ENCODE measurements at regions not wholly inside any gene's neighbourhood (a gene's known extent, or its start where the extent isn't known, plus 50 kb on each side); places are given as distances from the start of the nearest gene placed in this dataset.
"Not testable (repeated sequence)": the region's sequence is repeated elsewhere in the genome, so short reads cannot be mapped to it uniquely, and the experiment has no call there.

DNA sequence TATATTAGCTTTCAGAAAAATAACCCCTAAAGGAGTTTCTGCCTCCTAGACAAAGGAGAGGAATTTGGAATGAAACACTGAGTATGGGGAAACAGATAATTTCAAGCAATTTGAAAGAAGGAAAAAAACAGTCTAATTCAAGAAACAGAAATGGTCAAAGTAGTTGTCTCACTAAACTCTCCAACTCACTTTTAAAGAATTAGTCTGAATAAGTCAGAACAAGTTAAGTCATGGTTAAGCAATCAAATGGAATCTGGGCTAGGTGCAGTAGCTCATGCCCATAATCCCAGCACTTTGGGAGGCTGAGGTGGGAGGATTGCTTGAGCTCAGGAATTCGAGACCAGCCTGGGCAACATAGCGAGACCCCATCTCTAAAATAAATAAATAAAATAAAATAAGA lies 95.7 kb upstream of the GRIA3 start:
- no peaks in the 10 kb centered on the region for H3K27me3 ChIP-seq (ENCODE audit: control insufficient read depth in 3 of 3, insufficient read depth in 3 of 3, low read length in 3 of 3)
- H3K27ac ChIP-seq (ENCODE audit: low read depth in 1 of 3, low read length in 2 of 3): no peak overlapping the region
- WGBS, 3 donors: 79 to 84% (median 80%) methylated on average over 2 of the region's 2 CpGs
- no peaks in the 10 kb centered on the region for H3K36me3 ChIP-seq (ENCODE audit: control insufficient read depth in 3 of 3, insufficient read depth in 2 of 3, low read depth in 1 of 3, low read length in 3 of 3)
- H3K4me3 ChIP-seq (ENCODE audit: low read depth in 1 of 3, low read length in 3 of 3): no peak overlapping the region
- no peaks in the 10 kb centered on the region for H3K9me3 ChIP-seq (ENCODE audit: control insufficient read depth in 2 of 2, insufficient read depth in 1 of 2, low read depth in 1 of 2, low read length in 1 of 2)
- FAIRE-seq (no peak), DNase-seq (no peak)
- no peaks in the 10 kb centered on the region for H3K4me1 ChIP-seq (ENCODE audit: control insufficient read depth in 3 of 3, insufficient read depth in 2 of 3, low read depth in 1 of 3, low read length in 2 of 3)

DNA sequence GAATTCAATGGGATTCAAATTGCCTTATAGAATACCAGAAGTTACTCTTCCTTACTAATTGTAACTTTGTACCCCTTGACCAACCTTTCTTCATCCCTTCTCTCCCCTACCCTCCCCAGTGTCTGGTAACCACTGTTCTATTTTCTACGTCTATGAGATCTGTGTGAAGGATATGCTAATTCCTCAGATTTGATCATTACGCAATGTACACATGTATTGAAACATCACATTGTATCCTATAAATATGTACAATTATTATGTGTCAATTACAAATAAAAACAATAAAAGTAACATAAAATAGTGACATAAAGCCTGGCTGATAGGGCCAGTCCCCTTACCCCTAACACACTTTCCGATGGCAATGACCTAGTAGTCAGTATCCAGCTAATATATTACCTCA lies 95.1 kb upstream of the GRIA3 start:
- 77 to 90% (median 90%) methylated on average over 3 of the region's 3 CpGs for WGBS, 3 donors
- no peaks in the 10 kb centered on the region for H3K36me3 ChIP-seq (ENCODE audit: control insufficient read depth in 3 of 3, insufficient read depth in 2 of 3, low read depth in 1 of 3, low read length in 3 of 3)
- DNase-seq (no peak), FAIRE-seq (no peak)
- H3K27me3 ChIP-seq (ENCODE audit: control insufficient read depth in 3 of 3, insufficient read depth in 3 of 3, low read length in 3 of 3): no peaks in the 10 kb centered on the region
- H3K4me3 ChIP-seq (ENCODE audit: low read depth in 1 of 3, low read length in 3 of 3): no peak overlapping the region
- no peak overlapping the region for H3K27ac ChIP-seq (ENCODE audit: low read depth in 1 of 3, low read length in 2 of 3)
- H3K9me3 ChIP-seq (ENCODE audit: control insufficient read depth in 2 of 2, insufficient read depth in 1 of 2, low read depth in 1 of 2, low read length in 1 of 2): no peaks in the 10 kb centered on the region
- H3K4me1 ChIP-seq (ENCODE audit: control insufficient read depth in 3 of 3, insufficient read depth in 2 of 3, low read depth in 1 of 3, low read length in 2 of 3): no peaks in the 10 kb centered on the region

DNA sequence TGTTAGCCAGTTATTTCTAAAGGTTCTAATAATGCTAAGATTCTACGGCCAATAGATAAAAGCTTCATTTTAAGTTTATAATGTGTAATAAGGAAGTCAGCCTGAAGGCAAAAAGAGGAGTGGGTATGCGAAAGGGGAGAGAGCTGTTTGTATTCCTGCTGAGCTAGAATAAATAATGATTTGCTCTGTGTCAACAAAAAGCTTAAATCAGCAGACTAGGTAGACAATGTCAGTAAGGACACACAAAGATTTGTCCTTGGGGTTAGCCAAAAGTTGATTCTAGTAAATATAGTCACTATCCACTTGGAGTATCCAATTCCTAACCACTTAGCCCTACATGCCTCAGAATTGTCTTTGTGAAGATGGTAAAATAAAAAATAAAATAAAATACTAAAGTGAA lies 90.3 kb upstream of the GRIA3 start:
- H3K36me3 ChIP-seq (ENCODE audit: control insufficient read depth in 3 of 3, insufficient read depth in 2 of 3, low read depth in 1 of 3, low read length in 3 of 3): no peaks in the 10 kb centered on the region
- no peaks in the 10 kb centered on the region for H3K4me1 ChIP-seq (ENCODE audit: control insufficient read depth in 3 of 3, insufficient read depth in 2 of 3, low read depth in 1 of 3, low read length in 2 of 3)
- no peaks in the 10 kb centered on the region for H3K27me3 ChIP-seq (ENCODE audit: control insufficient read depth in 3 of 3, insufficient read depth in 3 of 3, low read length in 3 of 3)
- no peaks in the 10 kb centered on the region for H3K9me3 ChIP-seq (ENCODE audit: control insufficient read depth in 2 of 2, insufficient read depth in 1 of 2, low read depth in 1 of 2, low read length in 1 of 2)
- DNase-seq: no peak
- WGBS, 3 donors: 49 to 56% (median 49%) methylated on average over 2 of the region's 2 CpGs
- no peak overlapping the region for H3K27ac ChIP-seq (ENCODE audit: low read depth in 1 of 3, low read length in 2 of 3)
- H3K4me3 ChIP-seq (ENCODE audit: low read depth in 1 of 3, low read length in 3 of 3): no peak overlapping the region
- no peak for FAIRE-seq

DNA sequence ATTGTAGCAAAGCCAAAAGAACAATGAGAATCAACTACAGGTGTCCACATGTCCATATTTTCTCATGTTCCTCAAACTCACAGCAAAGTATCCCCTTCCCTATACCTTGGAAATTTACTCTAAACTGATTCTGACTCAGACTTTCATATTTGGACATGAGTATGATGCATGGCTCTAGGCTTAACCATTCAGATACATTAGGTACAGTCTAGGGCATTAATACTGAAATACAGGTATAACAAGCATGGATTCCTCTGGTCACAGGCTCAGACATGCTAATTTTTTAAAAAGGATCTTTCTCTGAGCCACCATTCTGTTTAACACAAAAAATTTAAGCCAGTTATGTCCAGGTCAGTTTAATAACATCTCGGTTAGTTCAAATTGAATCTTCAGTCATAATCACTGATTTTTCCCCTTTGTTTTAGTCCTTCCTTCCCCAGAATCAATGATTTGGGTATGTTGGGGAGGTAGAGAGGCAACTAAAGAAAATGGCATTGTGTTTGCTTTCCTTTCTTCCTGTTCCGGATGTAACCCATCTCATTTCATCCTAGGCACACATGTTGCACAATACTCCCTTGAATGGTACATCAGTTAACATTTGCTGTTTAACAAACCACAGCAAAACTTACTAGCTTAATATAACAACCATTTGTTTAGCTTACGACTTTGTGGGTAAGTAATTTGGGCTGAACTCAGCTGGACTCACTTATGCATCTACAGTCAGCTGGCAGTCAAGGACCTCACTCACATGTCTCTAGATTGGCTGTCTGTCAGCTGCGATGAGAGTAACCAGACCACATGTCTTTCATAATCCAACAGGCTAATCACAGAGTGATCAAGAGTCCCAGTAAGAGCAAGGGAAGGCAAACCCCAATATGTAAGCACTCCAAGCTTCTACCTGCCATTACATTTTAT lies 75.3 kb upstream of the GRIA3 start:
- FAIRE-seq: no peak
- Histone ChIP-seq H3K36me3 (ENCODE audit: control insufficient read depth in 3 of 3, insufficient read depth in 2 of 3, low read depth in 1 of 3, low read length in 3 of 3) (no peaks in the 10 kb centered on the region), H3K9me3 (ENCODE audit: control insufficient read depth in 2 of 2, insufficient read depth in 1 of 2, low read depth in 1 of 2, low read length in 1 of 2) (no peaks in the 10 kb centered on the region), H3K27ac (ENCODE audit: low read depth in 1 of 3, low read length in 2 of 3) (no peak overlapping the region), H3K27me3 (ENCODE audit: control insufficient read depth in 3 of 3, insufficient read depth in 3 of 3, low read length in 3 of 3) (no peaks in the 10 kb centered on the region), H3K4me3 (ENCODE audit: low read depth in 1 of 3, low read length in 3 of 3) (no peak overlapping the region), H3K4me1 (ENCODE audit: control insufficient read depth in 3 of 3, insufficient read depth in 2 of 3, low read depth in 1 of 3, low read length in 2 of 3) (no peaks in the 10 kb centered on the region)
- no peak for DNase-seq
- 77 to 88% (median 87%) methylated on average over 4 of the region's 4 CpGs for WGBS, 3 donors

DNA sequence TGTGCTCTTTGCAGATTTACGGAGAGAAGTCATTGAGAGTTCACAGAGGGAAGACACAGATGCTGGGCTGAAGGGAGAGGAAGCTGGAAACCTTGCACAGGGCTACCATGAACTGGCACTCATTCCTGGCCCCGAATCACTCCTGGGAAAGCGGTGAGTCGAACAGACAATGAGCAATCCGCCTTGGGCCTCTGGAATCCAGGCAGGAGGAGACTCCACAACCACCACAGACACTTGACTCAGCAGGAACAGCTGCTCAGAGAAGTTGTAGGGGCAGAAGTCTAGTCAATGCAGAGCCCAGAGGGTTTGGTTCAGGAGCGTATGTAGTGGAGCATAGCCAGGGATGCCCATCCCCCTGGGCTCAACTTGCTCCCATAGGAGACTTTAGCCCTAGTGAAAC lies 62.8 kb upstream of the GRIA3 start:
- 71 to 84% (median 82%) methylated on average over 6 of the region's 6 CpGs for WGBS, 3 donors
- H3K27ac ChIP-seq (ENCODE audit: low read depth in 1 of 3, low read length in 2 of 3): no peak overlapping the region
- H3K4me3 ChIP-seq (ENCODE audit: low read depth in 1 of 3, low read length in 3 of 3): no peak overlapping the region
- no peaks in the 10 kb centered on the region for H3K9me3 ChIP-seq (ENCODE audit: control insufficient read depth in 2 of 2, insufficient read depth in 1 of 2, low read depth in 1 of 2, low read length in 1 of 2)
- no peaks in the 10 kb centered on the region for H3K27me3 ChIP-seq (ENCODE audit: control insufficient read depth in 3 of 3, insufficient read depth in 3 of 3, low read length in 3 of 3)
- no peak for FAIRE-seq
- DNase-seq: no peak
- no peaks in the 10 kb centered on the region for H3K4me1 ChIP-seq (ENCODE audit: control insufficient read depth in 3 of 3, insufficient read depth in 2 of 3, low read depth in 1 of 3, low read length in 2 of 3)
- H3K36me3 ChIP-seq (ENCODE audit: control insufficient read depth in 3 of 3, insufficient read depth in 2 of 3, low read depth in 1 of 3, low read length in 3 of 3): no peaks in the 10 kb centered on the region

DNA sequence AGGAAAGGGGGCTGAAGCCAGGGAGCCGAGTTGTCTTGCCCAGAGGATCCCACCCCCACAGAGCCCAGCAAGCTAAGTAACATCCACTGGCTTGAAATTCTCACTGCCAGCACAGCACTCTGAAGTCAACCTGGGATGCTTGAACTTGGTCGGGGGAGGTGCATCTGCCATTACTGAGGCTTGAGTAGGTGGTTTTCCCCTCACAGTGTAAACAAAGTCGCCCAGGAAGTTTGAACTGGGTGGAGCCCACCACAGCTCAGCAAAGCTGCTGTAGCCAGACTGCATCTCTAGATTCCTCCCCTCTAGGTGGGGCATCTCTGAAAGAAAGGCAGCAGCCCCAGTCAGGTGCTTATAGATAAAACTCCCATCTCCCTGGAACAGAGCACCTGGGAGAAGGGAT lies 54.3 kb upstream of the GRIA3 start:
- H3K36me3 ChIP-seq (ENCODE audit: control insufficient read depth in 3 of 3, insufficient read depth in 2 of 3, low read depth in 1 of 3, low read length in 3 of 3); FAIRE-seq; H3K27me3 ChIP-seq (ENCODE audit: control insufficient read depth in 3 of 3, insufficient read depth in 3 of 3, low read length in 3 of 3); H3K27ac ChIP-seq (ENCODE audit: low read depth in 1 of 3, low read length in 2 of 3); H3K4me3 ChIP-seq (ENCODE audit: low read depth in 1 of 3, low read length in 3 of 3); H3K9me3 ChIP-seq (ENCODE audit: control insufficient read depth in 2 of 2, insufficient read depth in 1 of 2, low read depth in 1 of 2, low read length in 1 of 2); H3K4me1 ChIP-seq (ENCODE audit: control insufficient read depth in 3 of 3, insufficient read depth in 2 of 3, low read depth in 1 of 3, low read length in 2 of 3); DNase-seq: not testable (repeated sequence)
- 45 to 67% (median 59%) methylated on average over 3 of the region's 3 CpGs for WGBS, 3 donors
